NCI-H446 (cell line): ENCODE measurements at regions not wholly inside any gene's neighbourhood (a gene's known extent, or its start where the extent isn't known, plus 50 kb on each side); places are given as distances from the start of the nearest gene placed in this dataset.
"Not testable (repeated sequence)": the region's sequence is repeated elsewhere in the genome, so short reads cannot be mapped to it uniquely, and the experiment has no call there.

Source experiments
- DNase-seq, 2 experiments: peaks; one replicate each; lab custom pipeline; 2025; lab: John Stamatoyannopoulos, UW

DNA sequence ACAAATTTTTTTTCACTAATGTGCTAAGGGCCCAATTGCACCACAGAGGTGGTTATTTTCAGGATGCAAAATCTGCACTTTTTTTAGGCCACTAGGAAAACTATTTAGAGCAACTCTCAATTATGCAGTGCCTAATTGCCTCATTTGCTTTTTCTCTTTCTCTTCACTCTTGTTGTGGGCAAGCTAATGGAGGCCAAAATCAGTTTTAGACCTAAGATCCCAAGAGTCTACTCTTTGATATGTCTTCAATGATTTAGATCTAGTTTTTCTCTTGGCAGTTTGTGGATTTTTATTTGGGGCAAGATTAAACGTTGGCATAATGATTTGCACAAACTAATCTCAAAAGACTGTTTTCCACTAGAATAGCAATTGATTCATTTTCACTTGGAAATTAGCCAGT is 1996.9 kb downstream of the LRRC4C start:
- DNase-seq, result no peak

DNA sequence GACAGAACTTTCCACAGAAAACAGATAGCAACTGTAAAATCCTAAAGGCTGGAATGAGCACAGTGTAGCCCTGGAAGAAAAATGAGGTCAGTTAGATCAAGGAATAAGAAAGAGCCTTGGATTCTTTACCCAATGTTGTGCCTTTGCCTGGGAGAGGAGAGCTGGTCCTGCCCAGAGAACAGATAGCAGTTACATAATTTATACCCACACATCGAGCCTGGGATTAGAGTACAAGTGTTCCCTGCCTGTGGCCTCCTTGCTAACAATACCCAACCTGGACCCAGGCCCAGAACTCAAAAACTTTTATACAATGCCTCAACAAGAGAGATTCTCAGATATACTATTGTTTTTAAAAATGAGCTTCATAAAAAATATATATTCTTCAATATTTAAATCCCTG is 1998.4 kb downstream of the LRRC4C start:
- DNase-seq, result no peak

- DNase-seq, result no peak
Observed at GRCh38 chr11:39459606-39460005, 1999.8 kb downstream of the LRRC4C start.

- no peak for DNase-seq
Observed at GRCh38 chr11:39458481-39458880, 2001.0 kb downstream of the LRRC4C start.

- DNase-seq, result no peak
Observed at GRCh38 chr11:39443424-39444022, 2015.9 kb downstream of the LRRC4C start.

DNA sequence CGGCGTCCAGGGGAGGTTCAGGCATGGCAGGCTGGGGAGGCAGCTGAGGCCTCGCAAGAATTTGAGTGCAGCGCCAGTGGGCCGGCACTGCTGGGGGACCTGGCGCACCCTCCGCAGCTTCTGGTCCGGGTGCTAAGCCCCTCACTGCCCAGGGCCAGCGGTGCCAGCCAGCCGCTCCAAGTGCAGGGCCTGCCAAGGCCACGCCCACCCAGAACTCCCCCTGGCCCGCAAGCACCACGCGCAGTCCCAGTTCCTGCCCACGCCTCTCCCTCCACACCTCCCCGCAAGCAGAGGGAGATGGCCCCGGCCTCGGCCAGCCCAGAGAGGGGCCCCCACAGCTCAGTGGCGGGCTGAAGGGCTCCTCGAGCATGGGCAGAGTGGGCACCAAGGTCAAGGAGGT is 2017.3 kb downstream of the LRRC4C start:
- no peak for DNase-seq

DNA sequence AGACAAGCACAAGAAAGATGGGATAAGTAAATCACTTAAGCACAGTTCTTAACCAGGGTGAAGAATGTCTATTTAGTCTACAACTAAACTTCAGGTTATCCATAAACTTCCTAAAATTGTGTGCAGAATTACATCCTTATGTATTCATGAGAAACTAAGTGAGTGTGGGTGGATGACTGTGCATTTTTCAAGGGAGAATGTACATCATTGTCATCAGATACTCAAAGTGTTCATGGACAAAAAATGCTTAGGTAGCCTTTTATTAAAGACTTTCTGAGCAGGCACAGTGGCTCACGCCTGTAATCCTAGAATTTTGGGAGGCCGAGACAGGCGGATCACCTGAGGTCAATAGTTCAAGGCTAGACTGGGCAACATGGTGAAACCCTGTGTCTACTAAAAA is 2023.8 kb downstream of the LRRC4C start:
- no peak for DNase-seq

DNA sequence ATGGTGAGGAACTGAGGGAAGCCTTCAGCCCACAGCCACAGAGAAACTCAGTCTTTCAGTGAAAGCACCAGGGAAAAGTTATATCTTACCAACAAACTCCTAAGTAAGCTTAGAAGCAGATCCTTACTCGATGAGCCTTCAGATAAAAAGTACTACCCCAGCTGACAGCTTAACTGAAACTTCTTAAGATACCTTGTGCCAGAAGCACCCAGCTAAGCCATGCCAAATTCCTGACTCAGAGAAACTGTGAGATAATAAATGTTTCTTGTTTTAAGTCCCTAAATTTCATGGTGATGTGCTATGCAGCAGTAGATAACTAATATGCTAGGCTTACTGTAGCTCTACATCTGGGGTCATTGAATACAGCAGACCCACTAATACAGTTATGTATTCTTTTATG is 2025.0 kb downstream of the LRRC4C start:
- DNase-seq, result no peak

- no peak for DNase-seq
Observed at GRCh38 chr11:39432929-39433328, 2026.5 kb downstream of the LRRC4C start.

DNA sequence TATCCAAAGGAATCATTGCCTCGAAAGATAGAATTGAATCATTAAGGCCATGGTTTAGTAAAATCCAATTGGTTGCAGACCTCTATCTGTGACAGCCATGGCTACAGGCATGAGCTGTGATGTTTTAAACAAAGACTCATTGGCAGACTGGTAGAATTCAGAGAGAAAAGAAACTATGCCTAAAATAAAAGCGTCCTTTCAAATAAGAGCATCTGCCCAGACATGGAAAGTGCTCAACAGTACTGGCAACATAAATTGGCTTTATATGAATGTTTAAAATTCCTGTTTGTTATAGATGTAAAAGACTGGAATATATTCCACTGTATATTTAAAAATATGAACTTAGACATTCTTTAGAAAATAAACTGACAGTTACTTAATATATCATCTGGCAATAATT is 2034.2 kb downstream of the LRRC4C start:
- DNase-seq, result no peak

DNA sequence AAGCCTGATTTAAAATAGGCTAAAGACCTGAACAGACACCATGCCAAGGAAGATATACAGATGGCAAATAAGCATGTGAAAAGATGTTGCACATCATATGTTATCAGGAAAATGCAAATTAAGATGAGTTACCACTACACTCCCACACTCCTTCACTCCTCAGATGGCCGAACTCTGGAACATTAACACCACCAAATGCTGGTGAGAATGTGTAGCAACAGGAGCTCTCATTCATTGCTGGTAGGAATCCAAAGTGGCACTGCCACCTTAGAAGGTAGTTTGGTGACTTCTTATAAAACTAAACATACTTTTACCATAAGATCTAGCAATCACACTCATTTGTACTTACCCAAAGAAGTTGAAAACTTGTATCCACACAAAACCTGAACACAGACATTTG is 2047.3 kb downstream of the LRRC4C start:
- no peak for DNase-seq

GRCh38 chr11:39385911-39386310 is 2073.5 kb downstream of the LRRC4C start:
- no peak for DNase-seq

DNA sequence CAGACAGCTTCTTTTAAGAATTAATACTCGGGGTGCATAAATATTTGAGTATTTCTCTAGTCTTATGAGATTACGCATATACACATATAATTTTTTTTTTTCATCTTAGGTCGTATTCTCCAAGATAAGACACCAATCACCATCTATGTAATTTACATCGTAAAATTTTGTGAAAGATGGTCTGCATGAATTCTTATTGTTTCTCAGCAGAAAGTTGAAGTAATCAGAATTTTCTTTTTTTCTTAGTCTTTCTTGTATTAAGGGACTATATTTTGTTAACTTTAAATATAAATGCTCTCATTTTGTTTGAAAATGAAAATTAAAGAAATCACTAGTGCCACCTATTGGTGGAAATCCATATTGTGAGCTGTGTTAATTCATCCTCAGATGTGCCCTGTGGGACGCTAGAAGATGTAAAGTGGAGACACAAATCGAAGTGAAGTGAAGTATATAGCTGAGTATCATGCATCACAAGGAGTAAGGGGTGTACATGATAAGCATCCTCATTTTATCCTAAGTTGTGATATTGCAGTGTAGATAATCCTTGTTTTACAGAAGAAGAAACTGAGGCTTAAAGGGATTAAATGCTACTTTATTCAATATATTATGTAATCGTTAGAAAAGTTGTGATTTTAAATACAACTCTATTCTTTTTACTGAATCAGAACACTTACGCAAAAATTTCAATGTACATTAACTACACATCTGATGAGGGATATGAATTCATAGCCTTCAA is 2084.3 kb downstream of the LRRC4C start:
- DNase-seq, result peak; percentile 19 to 61

DNA sequence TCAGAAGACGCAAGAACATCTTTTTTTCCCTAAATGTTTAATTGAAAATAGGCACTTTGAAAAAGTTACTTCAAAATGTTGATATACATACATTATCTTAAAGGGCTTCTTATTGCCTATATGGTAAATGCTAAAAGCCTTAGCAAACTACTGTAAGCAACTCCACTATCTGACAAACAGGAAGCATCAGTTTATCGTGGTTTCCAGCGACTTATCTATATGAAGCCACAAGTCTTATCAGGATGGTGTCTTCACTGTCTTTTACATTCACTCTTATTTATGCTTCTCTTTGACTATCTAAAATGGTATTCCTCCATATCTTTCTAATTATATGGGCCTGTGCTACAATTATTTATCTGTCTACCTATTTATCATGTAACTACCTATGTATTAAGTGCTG is 2091.9 kb downstream of the LRRC4C start:
- DNase-seq, result no peak

DNA sequence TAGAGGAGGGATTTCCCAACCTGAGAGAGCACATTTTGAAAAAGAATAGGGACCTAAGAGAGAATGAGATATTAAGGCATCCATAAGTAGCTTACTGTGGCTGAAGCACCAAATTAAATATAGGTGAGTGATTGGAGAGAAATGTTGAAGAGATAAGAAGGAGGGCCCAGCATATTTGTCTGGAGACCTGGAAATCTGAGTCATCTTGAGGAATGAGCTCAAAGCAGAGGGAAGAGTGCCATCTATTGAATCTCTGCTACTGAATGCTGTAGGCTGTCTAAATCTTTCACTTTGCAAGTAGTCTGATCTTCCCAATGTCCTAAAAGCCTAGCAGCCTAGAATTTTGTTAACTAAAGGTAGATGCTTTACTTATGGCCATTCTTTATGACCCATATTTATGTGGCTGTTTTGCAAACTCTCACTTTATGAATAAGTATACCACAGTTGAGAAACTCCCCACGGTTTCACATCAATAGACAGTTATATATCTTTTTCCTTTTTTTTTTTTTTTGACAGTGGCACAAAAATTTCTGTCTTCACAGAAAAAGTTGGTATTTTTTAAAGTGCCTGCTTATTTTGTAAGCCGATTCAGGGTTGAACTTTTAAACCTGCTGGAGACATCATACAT is 2093.5 kb downstream of the LRRC4C start:
- peak; percentile 45 to 48 for DNase-seq

DNA sequence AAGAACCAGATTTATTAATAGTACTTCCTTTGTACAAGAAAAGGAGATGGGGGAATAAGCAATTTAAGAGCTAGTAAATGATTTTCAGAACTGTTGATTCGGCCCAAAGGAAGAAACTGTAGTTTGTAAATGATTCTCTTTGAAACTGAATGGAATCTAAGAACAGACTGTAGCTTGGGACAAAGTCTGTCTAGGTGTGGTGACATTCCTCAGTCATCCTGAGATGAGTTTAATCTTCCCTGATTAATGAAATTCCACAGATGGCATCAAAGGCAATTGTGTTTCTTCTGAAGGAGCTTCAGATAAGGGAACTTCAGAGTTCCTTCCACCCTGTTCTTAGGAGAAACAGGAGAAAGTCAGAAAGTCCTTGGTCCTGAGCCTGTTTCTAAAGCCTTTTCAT is 2095.9 kb downstream of the LRRC4C start:
- no peak for DNase-seq

- no peak for DNase-seq
Observed at GRCh38 chr11:39361557-39361956, 2097.9 kb downstream of the LRRC4C start.

GRCh38 chr11:39345834-39346442 is 2113.5 kb downstream of the LRRC4C start:
- DNase-seq, result no peak

GRCh38 chr11:39341461-39341860 is 2118.0 kb downstream of the LRRC4C start:
- no peak for DNase-seq

DNA sequence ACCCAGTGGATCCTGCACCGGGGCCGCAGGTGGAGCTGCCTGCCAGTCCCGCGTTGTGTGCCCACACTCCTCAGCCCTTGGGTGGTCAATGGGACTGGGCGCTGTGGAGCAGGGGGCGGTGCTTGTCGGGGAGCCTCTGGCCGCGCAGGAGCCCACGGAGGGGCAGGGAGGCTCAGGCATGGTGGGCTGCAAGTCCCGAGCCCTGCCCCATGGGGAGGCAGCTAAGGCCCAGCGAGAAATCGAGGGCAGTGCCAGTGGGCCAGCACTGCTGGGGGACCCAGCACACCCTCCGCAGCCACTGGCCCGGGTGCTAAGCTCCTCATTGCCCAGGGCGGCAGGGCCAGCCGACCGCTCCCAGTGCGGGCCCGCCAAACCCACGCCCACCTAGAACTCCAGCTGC is 2126.4 kb downstream of the LRRC4C start:
- DNase-seq, result not testable (repeated sequence)

- peak in 1 of 2 experiments; percentile 19 for DNase-seq
Observed at GRCh38 chr11:39327302-39327701, 2132.2 kb downstream of the LRRC4C start.

DNA sequence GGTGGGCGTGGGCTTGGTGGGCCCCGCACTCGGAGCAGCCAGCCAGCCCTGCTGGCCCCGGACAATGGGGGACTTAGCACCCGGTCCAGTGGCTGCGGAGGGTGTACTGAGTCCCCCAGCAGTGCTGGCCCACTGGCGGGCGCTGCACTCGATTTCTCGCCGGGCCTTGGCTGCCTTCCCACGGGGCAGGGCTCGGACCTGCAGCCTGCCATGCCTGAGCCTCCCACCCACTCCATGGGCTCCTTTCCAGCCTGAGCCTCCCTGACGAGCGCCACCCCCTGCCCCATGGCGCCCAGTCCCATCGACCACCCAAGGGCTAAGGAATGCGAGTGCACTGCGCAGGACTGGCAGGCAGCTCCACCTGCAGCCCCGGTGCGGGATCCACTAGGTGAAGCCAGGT is 2147.6 kb downstream of the LRRC4C start:
- DNase-seq, result not testable (repeated sequence)

DNA sequence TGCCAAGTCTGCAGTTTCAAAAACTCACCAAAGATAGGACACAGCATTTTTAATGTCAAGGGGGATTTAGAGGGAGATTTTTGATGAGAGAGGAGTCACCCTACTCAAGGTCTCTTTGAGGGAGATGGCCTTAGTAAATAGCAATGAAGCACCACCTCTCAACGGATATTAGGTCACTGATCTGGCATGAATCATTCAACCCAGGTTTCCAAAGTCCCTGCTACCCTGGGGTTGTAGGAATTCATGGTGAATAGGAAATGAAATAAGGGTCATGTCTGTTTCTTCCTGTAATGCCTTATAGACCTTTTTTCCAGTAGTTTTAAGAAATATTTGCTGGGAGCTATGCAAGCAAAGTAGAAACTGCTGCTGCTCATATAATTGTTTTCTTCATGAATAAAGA is 2154.9 kb downstream of the LRRC4C start:
- DNase-seq, result no peak
